HG03457 (cell line): ENCODE measurements at regions not wholly inside any gene's neighbourhood (a gene's known extent, or its start where the extent isn't known, plus 50 kb on each side); places are given as distances from the start of the nearest gene placed in this dataset.
"Not testable (repeated sequence)": the region's sequence is repeated elsewhere in the genome, so short reads cannot be mapped to it uniquely, and the experiment has no call there.

Source experiments
- ATAC-seq: cut with Tn5 transposase; IDR thresholded peaks from one replicate; pipeline ENCODE4 v1.9.1; 2021; ENCODE audit warnings: moderate number of reproducible peaks; ENCODE audit not compliant: unreplicated experiment

GRCh38 chr2:75928093-75928492, 217.4 kb upstream of the GCFC2 start:
- ATAC-seq, result no peak

- ATAC-seq, result no peak
Measured at GRCh38 chr2:75925331-75926024, 214.8 kb upstream of the GCFC2 start.

- no peak for ATAC-seq
Measured at GRCh38 chr2:75922191-75922590, 211.5 kb upstream of the GCFC2 start.

GRCh38 chr2:75920859-75921551, 210.3 kb upstream of the GCFC2 start:
- ATAC-seq, result no peak

GRCh38 chr2:75915851-75916634, 205.3 kb upstream of the GCFC2 start:
- no peak for ATAC-seq

- ATAC-seq, result peak; percentile 64
Measured at GRCh38 chr2:75896779-75897366, 186.2 kb upstream of the GCFC2 start.

- peak; percentile 92 for ATAC-seq
Measured at GRCh38 chr2:75894170-75894569, 183.5 kb upstream of the GCFC2 start.

GRCh38 chr2:75892490-75892889, 181.8 kb upstream of the GCFC2 start:
- ATAC-seq, result no peak

- ATAC-seq, result no peak
Measured at GRCh38 chr2:75882530-75882929, 171.8 kb upstream of the GCFC2 start.

- ATAC-seq, result not testable (repeated sequence)
Measured at GRCh38 chr2:75875606-75876005, 164.9 kb upstream of the GCFC2 start.

GRCh38 chr2:75871762-75872614, 161.3 kb upstream of the GCFC2 start:
- not testable (repeated sequence) for ATAC-seq

- ATAC-seq, result no peak
Measured at GRCh38 chr2:75870651-75871137, 160.0 kb upstream of the GCFC2 start.

- ATAC-seq, result no peak
Measured at GRCh38 chr2:75870133-75870532, 159.4 kb upstream of the GCFC2 start.

GRCh38 chr2:75865702-75866101, 155.0 kb upstream of the GCFC2 start:
- no peak for ATAC-seq

- no peak for ATAC-seq
Measured at GRCh38 chr2:75865083-75865482, 154.4 kb upstream of the GCFC2 start.

- no peak for ATAC-seq
Measured at GRCh38 chr2:75862547-75862946, 151.8 kb upstream of the GCFC2 start.

GRCh38 chr2:75853436-75853835, 142.7 kb upstream of the GCFC2 start:
- no peak for ATAC-seq

GRCh38 chr2:75852639-75853038, 141.9 kb upstream of the GCFC2 start:
- no peak for ATAC-seq

- ATAC-seq, result no peak
Measured at GRCh38 chr2:75846683-75847190, 136.0 kb upstream of the GCFC2 start.

- ATAC-seq, result no peak
Measured at GRCh38 chr2:75844651-75845050, 133.9 kb upstream of the GCFC2 start.
